GM23338 (cell line): ENCODE measurements at regions not wholly inside any gene's neighbourhood (a gene's known extent, or its start where the extent isn't known, plus 50 kb on each side); places are given as distances from the start of the nearest gene placed in this dataset.

Source experiments
- EZH2 ChIP-seq: fragments of 200-600 bp; sonication (generic); IDR thresholded peaks from one replicate; pipeline ENCODE4 v1.8.0; 2017; ENCODE audit warnings: antibody characterized with exemption, mild to moderate bottlenecking, low read depth; ENCODE audit not compliant: unreplicated experiment
- TF ChIP-seq, protein P1 (sequence below), 2 experiments: fragments of 200-600 bp in 1 of 2; sonication (generic) in 1 of 2; conservative IDR thresholded peaks; 2 replicates each; pipeline versions ENCODE4 v1.5.1 to v1.6.1; 2016 to 2017; ENCODE audit warnings: antibody characterized with exemption in 2 of 2, low read depth in 2 of 2, mild to moderate bottlenecking in 2 of 2, moderate library complexity in 1 of 2

- TF ChIP-seq, protein P1, sequence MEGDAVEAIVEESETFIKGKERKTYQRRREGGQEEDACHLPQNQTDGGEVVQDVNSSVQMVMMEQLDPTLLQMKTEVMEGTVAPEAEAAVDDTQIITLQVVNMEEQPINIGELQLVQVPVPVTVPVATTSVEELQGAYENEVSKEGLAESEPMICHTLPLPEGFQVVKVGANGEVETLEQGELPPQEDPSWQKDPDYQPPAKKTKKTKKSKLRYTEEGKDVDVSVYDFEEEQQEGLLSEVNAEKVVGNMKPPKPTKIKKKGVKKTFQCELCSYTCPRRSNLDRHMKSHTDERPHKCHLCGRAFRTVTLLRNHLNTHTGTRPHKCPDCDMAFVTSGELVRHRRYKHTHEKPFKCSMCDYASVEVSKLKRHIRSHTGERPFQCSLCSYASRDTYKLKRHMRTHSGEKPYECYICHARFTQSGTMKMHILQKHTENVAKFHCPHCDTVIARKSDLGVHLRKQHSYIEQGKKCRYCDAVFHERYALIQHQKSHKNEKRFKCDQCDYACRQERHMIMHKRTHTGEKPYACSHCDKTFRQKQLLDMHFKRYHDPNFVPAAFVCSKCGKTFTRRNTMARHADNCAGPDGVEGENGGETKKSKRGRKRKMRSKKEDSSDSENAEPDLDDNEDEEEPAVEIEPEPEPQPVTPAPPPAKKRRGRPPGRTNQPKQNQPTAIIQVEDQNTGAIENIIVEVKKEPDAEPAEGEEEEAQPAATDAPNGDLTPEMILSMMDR (conservative IDR thresholded peaks at IDR 0.05; ENCODE audit: low read depth in 2 of 2) = no peak
- no peak for TF ChIP-seq EZH2
Observed at GRCh38 chr16:14356064-14356463, 274.0 kb downstream of the PARN start.
